ENCODE measurements at regions not wholly inside any gene's neighbourhood (a gene's known extent, or its start where the extent isn't known, plus 50 kb on each side); places are given as distances from the start of the nearest gene placed in this dataset.

- Histone ChIP-seq H3K9me3 (ENCODE audit: control insufficient read depth in 2 of 2, insufficient read depth in 1 of 2, low read depth in 1 of 2, low read length in 1 of 2) (no peaks in the 10 kb centered on the region), H3K4me1 (ENCODE audit: control insufficient read depth in 3 of 3, insufficient read depth in 2 of 3, low read depth in 1 of 3, low read length in 2 of 3) (no peaks in the 10 kb centered on the region), H3K36me3 (ENCODE audit: control insufficient read depth in 3 of 3, insufficient read depth in 2 of 3, low read depth in 1 of 3, low read length in 3 of 3) (no peaks in the 10 kb centered on the region), H3K4me3 (ENCODE audit: low read depth in 1 of 3, low read length in 3 of 3) (no peak overlapping the region), H3K27me3 (ENCODE audit: control insufficient read depth in 3 of 3, insufficient read depth in 3 of 3, low read length in 3 of 3) (peaks cover 0 to 3% (median 0%) of the 10 kb centered on the region in 3 donors), H3K27ac (ENCODE audit: low read depth in 1 of 3, low read length in 2 of 3) (no peak overlapping the region)
- no peak for DNase-seq
- WGBS, 3 donors, result 52 to 61% (median 53%) methylated on average over 15 of the region's 15 CpGs
- no peak for FAIRE-seq
These were observed 107.2 kb upstream of the STC2 start for GRCh38 chr5:173435447-173435846.

- H3K4me3 ChIP-seq (ENCODE audit: low read depth in 1 of 3, low read length in 3 of 3), result no peak overlapping the region
- H3K27ac ChIP-seq (ENCODE audit: low read depth in 1 of 3, low read length in 2 of 3), result no peak overlapping the region
- FAIRE-seq (no peak), DNase-seq (no peak)
- H3K4me1 ChIP-seq (ENCODE audit: control insufficient read depth in 3 of 3, insufficient read depth in 2 of 3, low read depth in 1 of 3, low read length in 2 of 3), result no peaks in the 10 kb centered on the region
- no peaks in the 10 kb centered on the region for H3K36me3 ChIP-seq (ENCODE audit: control insufficient read depth in 3 of 3, insufficient read depth in 2 of 3, low read depth in 1 of 3, low read length in 3 of 3)
- peaks cover 0 to 3% (median 0%) of the 10 kb centered on the region in 3 donors for H3K27me3 ChIP-seq (ENCODE audit: control insufficient read depth in 3 of 3, insufficient read depth in 3 of 3, low read length in 3 of 3)
- no peaks in the 10 kb centered on the region for H3K9me3 ChIP-seq (ENCODE audit: control insufficient read depth in 2 of 2, insufficient read depth in 1 of 2, low read depth in 1 of 2, low read length in 1 of 2)
- 59 to 76% (median 61%) methylated on average over 5 of the region's 5 CpGs for WGBS, 3 donors
These were observed 106.1 kb upstream of the STC2 start for GRCh38 chr5:173434270-173434669.

- H3K36me3 ChIP-seq (ENCODE audit: control insufficient read depth in 3 of 3, insufficient read depth in 2 of 3, low read depth in 1 of 3, low read length in 3 of 3), result no peaks in the 10 kb centered on the region
- no peak overlapping the region for H3K27ac ChIP-seq (ENCODE audit: low read depth in 1 of 3, low read length in 2 of 3)
- DNase-seq (no peak), FAIRE-seq (no peak)
- no peak overlapping the region for H3K4me3 ChIP-seq (ENCODE audit: low read depth in 1 of 3, low read length in 3 of 3)
- no peaks in the 10 kb centered on the region for H3K27me3 ChIP-seq (ENCODE audit: control insufficient read depth in 3 of 3, insufficient read depth in 3 of 3, low read length in 3 of 3)
- no peaks in the 10 kb centered on the region for H3K4me1 ChIP-seq (ENCODE audit: control insufficient read depth in 3 of 3, insufficient read depth in 2 of 3, low read depth in 1 of 3, low read length in 2 of 3)
- H3K9me3 ChIP-seq (ENCODE audit: control insufficient read depth in 2 of 2, insufficient read depth in 1 of 2, low read depth in 1 of 2, low read length in 1 of 2), result no peaks in the 10 kb centered on the region
- WGBS, 3 donors, result 66 to 82% (median 70%) methylated on average over 2 of the region's 2 CpGs
These were observed 102.2 kb upstream of the STC2 start for GRCh38 chr5:173430394-173430793.

GRCh38 chr5:173429489-173430150 lies 101.4 kb upstream of the STC2 start:
- Histone ChIP-seq H3K27ac (ENCODE audit: low read depth in 1 of 3, low read length in 2 of 3) (no peak overlapping the region), H3K4me1 (ENCODE audit: control insufficient read depth in 3 of 3, insufficient read depth in 2 of 3, low read depth in 1 of 3, low read length in 2 of 3) (no peaks in the 10 kb centered on the region), H3K9me3 (ENCODE audit: control insufficient read depth in 2 of 2, insufficient read depth in 1 of 2, low read depth in 1 of 2, low read length in 1 of 2) (no peaks in the 10 kb centered on the region), H3K36me3 (ENCODE audit: control insufficient read depth in 3 of 3, insufficient read depth in 2 of 3, low read depth in 1 of 3, low read length in 3 of 3) (no peaks in the 10 kb centered on the region), H3K27me3 (ENCODE audit: control insufficient read depth in 3 of 3, insufficient read depth in 3 of 3, low read length in 3 of 3) (no peaks in the 10 kb centered on the region), H3K4me3 (ENCODE audit: low read depth in 1 of 3, low read length in 3 of 3) (no peak overlapping the region)
- WGBS, 3 donors, result 72 to 78% (median 75%) methylated on average over 3 of the region's 3 CpGs
- no peak for DNase-seq
- FAIRE-seq, result no peak

- H3K27me3 ChIP-seq (ENCODE audit: control insufficient read depth in 3 of 3, insufficient read depth in 3 of 3, low read length in 3 of 3), result no peaks in the 10 kb centered on the region
- H3K4me1 ChIP-seq (ENCODE audit: control insufficient read depth in 3 of 3, insufficient read depth in 2 of 3, low read depth in 1 of 3, low read length in 2 of 3), result no peaks in the 10 kb centered on the region
- H3K4me3 ChIP-seq (ENCODE audit: low read depth in 1 of 3, low read length in 3 of 3), result no peak overlapping the region
- 71 to 86% (median 78%) methylated on average over 7 of the region's 7 CpGs for WGBS, 3 donors
- H3K9me3 ChIP-seq (ENCODE audit: control insufficient read depth in 2 of 2, insufficient read depth in 1 of 2, low read depth in 1 of 2, low read length in 1 of 2), result peaks cover 0 to 10% of the 10 kb centered on the region in 2 donors
- FAIRE-seq (no peak), DNase-seq (no peak)
- H3K27ac ChIP-seq (ENCODE audit: low read depth in 1 of 3, low read length in 2 of 3), result no peak overlapping the region
- H3K36me3 ChIP-seq (ENCODE audit: control insufficient read depth in 3 of 3, insufficient read depth in 2 of 3, low read depth in 1 of 3, low read length in 3 of 3), result no peaks in the 10 kb centered on the region
These were observed 95.4 kb upstream of the STC2 start for GRCh38 chr5:173423452-173424117.

GRCh38 chr5:173420108-173420507 lies 91.9 kb upstream of the STC2 start:
- H3K4me1 ChIP-seq (ENCODE audit: control insufficient read depth in 3 of 3, insufficient read depth in 2 of 3, low read depth in 1 of 3, low read length in 2 of 3), result no peaks in the 10 kb centered on the region
- no peaks in the 10 kb centered on the region for H3K36me3 ChIP-seq (ENCODE audit: control insufficient read depth in 3 of 3, insufficient read depth in 2 of 3, low read depth in 1 of 3, low read length in 3 of 3)
- DNase-seq (peak in 1 of 2 donors; percentile 4), FAIRE-seq (no peak)
- peaks cover 0 to 15% of the 10 kb centered on the region in 2 donors for H3K9me3 ChIP-seq (ENCODE audit: control insufficient read depth in 2 of 2, insufficient read depth in 1 of 2, low read depth in 1 of 2, low read length in 1 of 2)
- WGBS, 3 donors, result 61 to 86% (median 80%) methylated on average over 11 of the region's 11 CpGs
- H3K27ac ChIP-seq (ENCODE audit: low read depth in 1 of 3, low read length in 2 of 3), result no peak overlapping the region
- no peak overlapping the region for H3K4me3 ChIP-seq (ENCODE audit: low read depth in 1 of 3, low read length in 3 of 3)
- no peaks in the 10 kb centered on the region for H3K27me3 ChIP-seq (ENCODE audit: control insufficient read depth in 3 of 3, insufficient read depth in 3 of 3, low read length in 3 of 3)

- DNase-seq (no peak), FAIRE-seq (no peak)
- Histone ChIP-seq H3K4me3 (ENCODE audit: low read depth in 1 of 3, low read length in 3 of 3) (no peak overlapping the region), H3K9me3 (ENCODE audit: control insufficient read depth in 2 of 2, insufficient read depth in 1 of 2, low read depth in 1 of 2, low read length in 1 of 2) (peaks cover 0 to 4% of the 10 kb centered on the region in 2 donors), H3K4me1 (ENCODE audit: control insufficient read depth in 3 of 3, insufficient read depth in 2 of 3, low read depth in 1 of 3, low read length in 2 of 3) (no peaks in the 10 kb centered on the region), H3K27ac (ENCODE audit: low read depth in 1 of 3, low read length in 2 of 3) (no peak overlapping the region), H3K27me3 (ENCODE audit: control insufficient read depth in 3 of 3, insufficient read depth in 3 of 3, low read length in 3 of 3) (peaks cover 0 to 4% (median 0%) of the 10 kb centered on the region in 3 donors), H3K36me3 (ENCODE audit: control insufficient read depth in 3 of 3, insufficient read depth in 2 of 3, low read depth in 1 of 3, low read length in 3 of 3) (no peaks in the 10 kb centered on the region)
- WGBS, 3 donors, result 89 to 93% (median 93%) methylated on average over 5 of the region's 5 CpGs
These were observed 85.3 kb upstream of the STC2 start for GRCh38 chr5:173413471-173413982.

GRCh38 chr5:173412566-173412965 lies 84.4 kb upstream of the STC2 start:
- WGBS, 3 donors, result 77 to 86% (median 83%) methylated on average over 12 of the region's 12 CpGs
- no peak for FAIRE-seq
- no peak for DNase-seq
- H3K9me3 ChIP-seq (ENCODE audit: control insufficient read depth in 2 of 2, insufficient read depth in 1 of 2, low read depth in 1 of 2, low read length in 1 of 2), result no peaks in the 10 kb centered on the region
- H3K27ac ChIP-seq (ENCODE audit: low read depth in 1 of 3, low read length in 2 of 3), result no peak overlapping the region
- no peaks in the 10 kb centered on the region for H3K36me3 ChIP-seq (ENCODE audit: control insufficient read depth in 3 of 3, insufficient read depth in 2 of 3, low read depth in 1 of 3, low read length in 3 of 3)
- H3K4me3 ChIP-seq (ENCODE audit: low read depth in 1 of 3, low read length in 3 of 3), result no peak overlapping the region
- H3K4me1 ChIP-seq (ENCODE audit: control insufficient read depth in 3 of 3, insufficient read depth in 2 of 3, low read depth in 1 of 3, low read length in 2 of 3), result no peaks in the 10 kb centered on the region
- H3K27me3 ChIP-seq (ENCODE audit: control insufficient read depth in 3 of 3, insufficient read depth in 3 of 3, low read length in 3 of 3), result peaks cover 0 to 4% (median 0%) of the 10 kb centered on the region in 3 donors

All from small intestine (tissue), 7 donors.